ENCODE measurements at regions not wholly inside any gene's neighbourhood (a gene's known extent, or its start where the extent isn't known, plus 50 kb on each side); places are given as distances from the start of the nearest gene placed in this dataset.

DNA sequence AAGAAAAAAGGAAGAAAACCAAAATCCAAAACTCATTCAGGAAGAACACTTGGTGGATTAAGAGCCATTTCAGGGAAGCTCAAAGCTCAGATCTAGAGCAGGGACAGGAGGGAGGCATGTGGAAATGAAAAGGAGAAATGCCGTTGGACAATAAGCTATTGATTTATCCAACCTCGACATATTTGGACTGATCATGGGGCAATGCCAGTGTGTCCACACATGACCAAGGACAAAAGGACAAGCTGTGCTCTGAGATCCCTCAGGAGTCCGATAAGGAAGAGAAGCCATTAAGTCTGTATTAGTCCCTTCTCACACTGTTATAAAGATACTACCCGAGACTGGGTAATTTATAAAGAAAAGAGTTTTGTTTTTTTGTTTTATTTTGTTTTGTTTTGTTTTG lies 684.0 kb upstream of the CELF2 start:
- TF ChIP-seq EZH2 (IDR thresholded peaks at IDR 0.05; ENCODE audit: insufficient read depth, poor library complexity, severe bottlenecking) (no peak), EZH2phosphoT487 (IDR thresholded peaks at IDR 0.05; ENCODE audit: insufficient read depth, low read depth) (no peak)
